MCF 10A (cell line): ENCODE measurements at regions not wholly inside any gene's neighbourhood (a gene's known extent, or its start where the extent isn't known, plus 50 kb on each side); places are given as distances from the start of the nearest gene placed in this dataset.

Experiments used
- BruUV-seq: library from RNA; stranded (reverse); fragments of 400-500 nt; replicated peaks from 2 replicates; lab custom pipeline; 2021; lab: Mats Ljungman, UMichigan
- CTCF ChIA-PET: fragments of 300-600 bp; sonication (Branson Sonifier 250); formaldehyde crosslinking; extraction: SDS; loops from one replicate; lab custom pipeline; 2021; ENCODE audit warnings: antibody characterized with exemption, inconsistent platforms; lab: Yijun Ruan, JAX
- POLR2A ChIA-PET: fragments of 300-600, 350-650 bp; sonication (Branson Sonifier 250); formaldehyde crosslinking; extraction: SDS; loops from one replicate; lab custom pipeline; 2020; ENCODE audit warnings: antibody characterized with exemption, inconsistent platforms; lab: Yijun Ruan, JAX
- DNase-seq: peaks from one replicate; pipeline ENCODE4 v3.0.0-alpha.2; 2018; ENCODE audit not compliant: unreplicated experiment
- H3K27ac Mint-ChIP-seq: one replicate; pipeline ENCODE4 v1.8.0; 2022; ENCODE audit warnings: mild to moderate bottlenecking, low read depth, mixed read lengths; ENCODE audit not compliant: unreplicated experiment
- H3K27me3 Mint-ChIP-seq: one replicate; pipeline ENCODE4 v1.8.0; 2022; ENCODE audit warnings: mixed read lengths; ENCODE audit not compliant: insufficient read depth, unreplicated experiment
- H3K36me3 Mint-ChIP-seq: one replicate; pipeline ENCODE4 v1.8.0; 2022; ENCODE audit warnings: mild to moderate bottlenecking, moderate library complexity, mixed read lengths; ENCODE audit not compliant: insufficient read depth, unreplicated experiment
- H3K4me1 Mint-ChIP-seq: one replicate; pipeline ENCODE4 v1.8.0; 2022; ENCODE audit warnings: mixed read lengths; ENCODE audit not compliant: insufficient read depth, unreplicated experiment
- H3K4me3 Mint-ChIP-seq: one replicate; pipeline ENCODE4 v1.8.0; 2022; ENCODE audit warnings: mild to moderate bottlenecking, moderate library complexity, mixed read lengths; ENCODE audit not compliant: unreplicated experiment
- H3K9me3 Mint-ChIP-seq: one replicate; pipeline ENCODE4 v1.8.0; 2022; ENCODE audit warnings: mixed read lengths; ENCODE audit not compliant: unreplicated experiment
- intact Hi-C: fragments of 100-400 bp; cut with micrococcal nuclease; formaldehyde crosslinking; loops from 2 replicates; pipeline ENCODE4 v1.14.1; 2022
- TF ChIP-seq, protein P1 (sequence below): fragments of 200-600 bp; IDR thresholded peaks from one replicate; pipeline ENCODE4 v1.8.0; 2022; ENCODE audit warnings: antibody characterized with exemption, mild to moderate bottlenecking; ENCODE audit not compliant: unreplicated experiment

DNA sequence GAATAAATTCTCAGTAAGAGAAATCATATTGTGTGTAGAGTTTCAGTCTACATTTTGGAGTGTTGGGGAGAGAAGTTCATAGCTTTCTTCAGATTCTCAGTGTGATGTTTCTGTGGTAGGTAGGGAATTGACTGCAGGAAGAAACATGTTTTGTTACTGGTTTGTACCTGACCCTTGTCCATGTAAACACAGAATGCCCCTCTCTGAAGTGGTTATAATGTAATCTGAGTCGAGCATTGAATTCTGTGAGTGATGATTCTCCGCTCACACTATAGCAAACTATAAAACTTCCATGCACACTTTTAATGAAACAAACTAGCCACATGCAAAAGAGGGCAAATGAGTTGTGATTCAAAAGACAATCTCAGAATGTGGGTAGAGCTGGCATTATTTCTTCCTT, 433.2 kb downstream of the USP25 start:
- POLR2A ChIA-PET: no interaction called here
- Mint-ChIP-seq H3K4me3 (no peak overlapping the region), H3K27me3 (peaks cover 15% of the 10 kb centered on the region), H3K9me3 (no peaks in the 10 kb centered on the region), H3K27ac (no peak overlapping the region), H3K4me1 (no peaks in the 10 kb centered on the region), H3K36me3 (no peaks in the 10 kb centered on the region)
- DNase-seq: no peak
- CTCF ChIA-PET: no interaction called here
- BruUV-seq: no TSS peak
- intact Hi-C loops: no loop called here
- TF ChIP-seq, protein P1, sequence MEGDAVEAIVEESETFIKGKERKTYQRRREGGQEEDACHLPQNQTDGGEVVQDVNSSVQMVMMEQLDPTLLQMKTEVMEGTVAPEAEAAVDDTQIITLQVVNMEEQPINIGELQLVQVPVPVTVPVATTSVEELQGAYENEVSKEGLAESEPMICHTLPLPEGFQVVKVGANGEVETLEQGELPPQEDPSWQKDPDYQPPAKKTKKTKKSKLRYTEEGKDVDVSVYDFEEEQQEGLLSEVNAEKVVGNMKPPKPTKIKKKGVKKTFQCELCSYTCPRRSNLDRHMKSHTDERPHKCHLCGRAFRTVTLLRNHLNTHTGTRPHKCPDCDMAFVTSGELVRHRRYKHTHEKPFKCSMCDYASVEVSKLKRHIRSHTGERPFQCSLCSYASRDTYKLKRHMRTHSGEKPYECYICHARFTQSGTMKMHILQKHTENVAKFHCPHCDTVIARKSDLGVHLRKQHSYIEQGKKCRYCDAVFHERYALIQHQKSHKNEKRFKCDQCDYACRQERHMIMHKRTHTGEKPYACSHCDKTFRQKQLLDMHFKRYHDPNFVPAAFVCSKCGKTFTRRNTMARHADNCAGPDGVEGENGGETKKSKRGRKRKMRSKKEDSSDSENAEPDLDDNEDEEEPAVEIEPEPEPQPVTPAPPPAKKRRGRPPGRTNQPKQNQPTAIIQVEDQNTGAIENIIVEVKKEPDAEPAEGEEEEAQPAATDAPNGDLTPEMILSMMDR: no peak

DNA sequence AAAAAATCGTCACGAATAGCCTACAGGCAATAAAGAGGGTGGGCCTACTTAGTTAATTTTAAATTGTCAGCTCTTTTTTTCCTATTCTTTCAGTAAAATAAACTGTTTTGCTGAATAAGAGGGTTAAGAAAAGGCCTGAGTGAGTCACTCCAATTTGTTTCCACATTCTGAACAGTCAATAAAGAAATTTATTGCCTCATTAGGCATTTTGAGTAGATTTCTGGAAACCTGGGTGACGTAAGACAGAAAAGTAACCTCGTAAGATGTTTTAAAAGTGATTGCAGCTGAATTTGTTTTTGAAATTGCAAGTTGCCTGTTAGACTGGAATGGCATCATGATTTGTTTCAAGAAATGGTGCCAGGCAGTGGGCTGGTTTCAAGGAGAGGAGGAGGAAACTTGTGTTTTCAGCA, 439.3 kb downstream of the USP25 start:
- peaks cover 15% of the 10 kb centered on the region for H3K27me3 Mint-ChIP-seq
- H3K36me3 Mint-ChIP-seq: no peaks in the 10 kb centered on the region
- TF ChIP-seq, protein P1: no peak
- no peak for DNase-seq
- BruUV-seq: no TSS peak
- no peak overlapping the region for H3K4me3 Mint-ChIP-seq
- POLR2A ChIA-PET: interaction anchor here (0.6 to 1.3 kb wide), 7 partner anchors 10 to 1661 kb away, joined by 3 to 5 read pairs (median 4); no protein-coding TSS in a partner anchor
- CTCF ChIA-PET: interaction anchor here (0.7 kb wide), 2 partner anchors 109 to 825 kb away, joined by 4 to 5 read pairs; no protein-coding TSS in a partner anchor
- H3K4me1 Mint-ChIP-seq: no peaks in the 10 kb centered on the region
- no peak overlapping the region for H3K27ac Mint-ChIP-seq
- H3K9me3 Mint-ChIP-seq: no peaks in the 10 kb centered on the region
- intact Hi-C loops: no loop called here

DNA sequence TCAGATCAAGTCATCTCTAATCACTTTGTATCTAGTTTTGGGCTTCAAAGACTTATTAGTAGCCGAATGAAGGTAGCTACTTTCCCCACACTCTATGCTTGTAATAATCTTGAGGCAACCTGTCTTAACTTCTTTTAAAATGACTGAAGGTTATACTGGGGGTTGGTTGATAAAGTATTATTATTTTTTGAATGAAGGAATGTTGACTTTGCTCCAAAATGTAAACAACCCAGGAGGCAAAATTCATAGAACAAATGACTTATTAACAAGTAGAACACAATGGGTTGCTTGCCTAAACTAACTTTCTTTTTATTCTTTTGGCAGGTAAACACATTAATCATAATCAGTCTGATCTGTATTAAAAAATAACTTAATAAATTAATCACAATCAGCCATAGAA, 440.0 kb downstream of the USP25 start:
- H3K36me3 Mint-ChIP-seq: no peaks in the 10 kb centered on the region
- DNase-seq: no peak
- H3K4me3 Mint-ChIP-seq: no peak overlapping the region
- ChIA-PET POLR2A (interaction anchor here (0.6 to 1.3 kb wide), 5 partner anchors 10 to 1660 kb away, joined by 3 to 5 read pairs (median 4); no protein-coding TSS in a partner anchor), CTCF (no interaction called here)
- H3K27me3 Mint-ChIP-seq: peaks cover 15% of the 10 kb centered on the region
- intact Hi-C loops: no loop called here
- TF ChIP-seq, protein P1: no peak
- no peak overlapping the region for H3K27ac Mint-ChIP-seq
- H3K9me3 Mint-ChIP-seq: no peaks in the 10 kb centered on the region
- no peaks in the 10 kb centered on the region for H3K4me1 Mint-ChIP-seq
- BruUV-seq: no TSS peak

DNA sequence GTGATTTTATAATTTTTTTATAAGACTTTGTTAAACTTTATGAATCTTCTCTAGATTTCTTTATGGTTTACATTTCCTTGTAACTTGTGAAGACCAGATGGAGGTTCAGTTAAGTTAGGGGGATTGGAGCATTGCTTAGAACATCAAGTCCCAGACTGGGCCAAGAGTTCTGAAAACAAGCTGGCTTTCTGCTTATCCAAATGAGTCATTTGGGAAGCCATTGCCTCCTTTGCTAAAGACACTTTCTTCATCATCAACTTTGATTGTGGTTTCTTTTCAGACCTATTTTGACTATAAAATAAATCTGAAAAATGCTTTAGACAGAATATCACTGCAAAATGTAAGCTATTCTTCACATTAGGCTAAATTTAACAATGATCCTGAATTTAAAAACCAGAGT, 446.8 kb downstream of the USP25 start:
- Mint-ChIP-seq H3K9me3 (no peaks in the 10 kb centered on the region), H3K27ac (no peak overlapping the region), H3K36me3 (no peaks in the 10 kb centered on the region), H3K4me3 (no peak overlapping the region), H3K27me3 (no peaks in the 10 kb centered on the region), H3K4me1 (no peaks in the 10 kb centered on the region)
- CTCF ChIA-PET: interaction anchor here (0.8 to 1.6 kb wide), 2 partner anchors 9 to 94 kb away, joined by 3 read pairs; no protein-coding TSS in a partner anchor
- POLR2A ChIA-PET: interaction anchor here (1.1 kb wide), 1 partner anchor 10 kb away, joined by 4 read pairs; no protein-coding TSS in a partner anchor
- no peak for DNase-seq
- BruUV-seq: no TSS peak
- intact Hi-C loops: no loop called here
- TF ChIP-seq, protein P1: no peak
